ENCODE measurements at regions not wholly inside any gene's neighbourhood (a gene's known extent, or its start where the extent isn't known, plus 50 kb on each side); places are given as distances from the start of the nearest gene placed in this dataset.

GRCh38 chr18:56382541-56382940, 255.9 kb downstream of the TXNL1 start:
- TF ChIP-seq POLR2A (IDR thresholded peaks at IDR 0.05) = no peak
- TF ChIP-seq CTCF (IDR thresholded peaks at IDR 0.05) = no peak
